ENCODE measurements at regions not wholly inside any gene's neighbourhood (a gene's known extent, or its start where the extent isn't known, plus 50 kb on each side); places are given as distances from the start of the nearest gene placed in this dataset.

DNA sequence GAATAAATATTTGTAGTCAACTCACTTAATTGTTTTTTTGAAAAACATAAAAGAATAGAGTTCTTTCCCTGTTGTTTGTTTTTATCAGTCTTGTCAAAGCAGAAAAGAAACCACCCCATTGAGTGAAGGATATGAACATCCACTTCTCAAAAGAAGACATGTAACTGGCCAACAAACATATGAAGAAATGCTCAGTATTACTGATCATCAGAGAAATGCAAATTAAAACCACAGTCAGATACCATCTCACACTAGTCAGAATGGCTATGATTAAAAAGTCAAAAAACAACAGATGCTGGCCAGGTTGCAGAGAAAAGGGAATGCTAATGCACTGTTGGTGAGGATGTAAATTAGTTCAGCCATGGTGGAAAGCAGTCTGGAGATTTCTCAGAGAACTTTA lies 326.1 kb upstream of the EMCN start:
- DNase-seq (ENCODE audit: low read depth in 2 of 2) = no peak

DNA sequence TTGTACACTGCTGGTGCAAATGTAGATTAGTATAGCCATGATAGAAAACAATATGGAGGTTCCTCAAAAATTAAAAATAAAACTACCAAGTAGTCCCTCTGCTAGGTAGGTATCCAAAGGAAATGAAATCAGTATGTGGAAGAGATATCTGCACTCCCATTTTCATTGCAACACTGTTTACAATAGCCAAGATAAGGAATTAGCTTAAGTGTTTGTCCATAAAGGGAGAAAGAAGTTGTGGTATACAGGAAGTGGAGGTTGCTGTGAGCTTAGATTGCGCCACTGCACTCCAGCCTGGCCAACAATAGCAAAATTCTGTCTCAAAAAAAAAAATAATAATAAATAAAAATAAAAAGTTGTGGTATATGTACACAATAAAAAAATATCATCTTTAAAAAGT lies 325.0 kb upstream of the EMCN start:
- no peak for DNase-seq (ENCODE audit: low read depth in 2 of 2)

DNA sequence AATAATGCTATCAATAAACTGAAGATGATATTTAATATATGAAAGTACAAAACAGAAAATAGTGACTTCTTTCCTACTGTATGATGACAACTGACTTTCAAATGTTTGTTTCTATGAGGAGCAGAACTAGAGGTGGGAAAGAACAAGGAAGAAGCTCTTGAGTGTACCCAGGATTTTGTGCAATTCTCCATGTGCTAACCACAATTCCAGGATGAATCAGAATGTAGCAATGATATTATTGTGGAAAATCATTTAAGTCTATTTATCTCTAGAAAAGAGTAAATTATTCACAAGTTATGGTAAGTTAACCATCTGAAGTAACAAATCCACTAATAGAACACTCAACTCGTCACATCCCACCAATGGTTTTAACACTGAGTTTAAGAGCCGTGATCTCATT lies 324.1 kb upstream of the EMCN start:
- DNase-seq (ENCODE audit: low read depth in 2 of 2) = no peak

DNA sequence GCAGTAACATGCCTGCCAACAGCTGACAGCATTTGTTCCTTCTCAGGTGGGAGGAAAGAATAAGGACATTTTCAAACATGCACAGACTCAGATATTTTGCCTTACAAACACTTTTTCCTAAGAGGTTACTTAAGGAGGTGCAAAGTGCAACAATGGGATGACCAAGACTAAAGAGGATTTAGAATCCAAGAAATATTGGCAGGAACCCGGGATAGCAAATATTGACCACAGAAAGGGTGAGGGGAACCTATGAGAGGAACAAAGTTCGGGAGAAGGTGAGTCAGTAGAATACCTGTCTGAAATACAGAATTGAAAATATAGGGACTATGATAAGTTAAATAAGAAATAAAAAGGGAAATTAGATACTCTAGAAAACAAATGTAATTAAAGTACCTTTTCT lies 321.9 kb upstream of the EMCN start:
- DNase-seq (ENCODE audit: low read depth in 2 of 2) = no peak

DNA sequence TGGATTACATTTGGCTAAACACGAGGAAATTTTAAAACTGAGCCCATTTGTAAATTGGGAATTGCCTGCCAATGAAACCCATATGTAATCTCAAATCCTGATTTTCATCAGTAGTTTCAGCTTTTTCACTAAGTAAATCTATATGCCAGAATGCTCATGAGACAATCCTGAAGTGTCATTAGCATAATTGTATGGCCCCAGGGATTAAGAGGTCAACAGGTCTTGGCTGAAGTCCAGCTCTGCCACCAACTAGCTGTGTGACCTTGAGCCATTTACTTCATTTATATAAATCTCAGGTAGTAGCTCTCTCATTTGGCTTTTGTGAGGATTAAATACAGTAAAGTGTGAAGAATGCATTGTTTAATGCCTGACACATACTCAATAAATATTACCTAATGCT lies 320.5 kb upstream of the EMCN start:
- DNase-seq (ENCODE audit: low read depth in 2 of 2) = no peak

DNA sequence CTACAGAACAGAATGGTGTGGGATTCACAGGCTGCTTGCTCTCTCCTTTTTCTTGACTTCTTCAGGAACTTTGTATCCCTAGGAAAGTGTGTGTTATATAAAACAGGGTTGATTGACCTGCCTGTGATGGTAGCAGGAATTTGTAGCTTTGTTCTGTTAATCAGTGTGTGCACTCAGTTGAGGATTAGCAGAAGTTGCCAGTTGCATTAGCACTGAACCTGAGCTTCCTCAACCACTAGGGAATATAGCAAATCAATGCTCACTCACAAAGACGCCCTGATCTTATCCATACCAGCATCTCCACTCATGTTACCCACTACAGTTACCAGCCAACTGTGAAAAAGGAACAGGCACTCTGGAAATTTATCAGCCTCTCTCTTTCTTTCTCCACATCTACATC lies 319.1 kb upstream of the EMCN start:
- DNase-seq (ENCODE audit: low read depth in 2 of 2) = no peak

DNA sequence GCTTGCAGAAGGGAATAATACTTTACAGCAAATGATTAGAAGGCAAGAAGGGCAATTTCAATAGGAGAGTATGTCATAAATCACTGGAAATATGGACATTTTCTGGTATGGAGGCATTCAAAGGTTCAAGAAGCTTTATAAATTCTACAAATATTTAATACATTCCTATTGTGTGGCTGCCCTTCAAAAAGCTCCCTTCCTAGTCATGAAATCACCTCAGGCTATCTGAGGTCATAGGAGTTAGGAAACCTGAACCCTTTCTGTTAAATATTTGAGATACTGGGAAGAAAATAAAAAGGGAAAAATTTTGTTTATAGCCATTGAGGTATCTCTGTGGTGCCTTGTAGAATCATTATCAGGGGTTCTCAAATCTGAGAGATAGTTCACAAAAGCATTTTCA lies 316.8 kb upstream of the EMCN start:
- DNase-seq (ENCODE audit: low read depth in 2 of 2) = no peak

DNA sequence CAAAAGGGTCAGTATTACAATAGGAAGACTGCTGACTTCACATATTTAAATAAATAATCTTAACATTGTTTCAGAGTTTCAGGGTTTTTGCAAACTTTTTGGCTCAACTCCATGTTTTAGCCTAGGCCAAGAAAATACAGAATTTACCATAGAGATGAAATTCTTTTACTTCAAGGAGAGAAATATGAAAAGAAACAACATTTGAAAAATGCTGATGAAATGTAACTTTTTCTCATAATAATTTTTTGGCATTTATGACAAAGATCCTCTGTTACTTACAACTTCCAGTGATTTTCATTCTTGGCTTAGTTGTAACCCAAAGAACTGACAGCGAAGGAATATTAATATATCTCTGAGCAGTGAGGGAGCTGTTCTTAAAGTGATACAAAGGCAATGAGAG lies 316.1 kb upstream of the EMCN start:
- DNase-seq (ENCODE audit: low read depth in 2 of 2) = no peak

DNA sequence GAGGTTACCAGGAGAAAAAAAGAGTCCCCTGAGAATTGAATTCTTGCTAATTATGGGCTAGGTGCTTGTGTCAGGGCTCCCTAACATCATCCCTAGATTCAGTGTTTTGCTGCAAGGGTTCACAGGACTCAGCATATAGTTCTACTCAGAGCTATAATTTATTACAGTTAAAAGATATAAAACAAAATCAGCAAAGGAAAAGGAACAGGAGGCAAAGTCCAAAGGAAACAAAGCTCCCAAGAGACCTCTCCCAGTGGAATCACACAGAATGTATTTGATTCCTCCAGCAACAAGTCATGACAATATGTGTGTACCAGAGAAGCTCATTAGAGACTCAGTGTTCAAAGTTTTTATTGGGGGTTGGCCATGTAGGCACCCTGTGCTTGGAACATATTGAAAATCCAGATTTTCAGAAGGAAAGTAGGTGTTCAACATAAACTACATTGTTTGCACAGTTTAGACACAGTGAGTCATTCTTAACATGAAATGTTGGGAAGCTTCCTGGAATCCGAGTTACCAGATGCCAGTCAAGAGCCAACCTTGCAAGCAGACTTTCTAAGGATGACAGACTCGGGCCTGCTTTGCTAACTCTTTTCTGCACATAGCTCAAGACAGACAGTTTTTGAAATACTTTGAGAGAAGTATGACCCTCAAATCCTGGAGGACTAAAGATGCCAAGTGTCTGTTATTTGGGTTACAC lies 311.3 kb upstream of the EMCN start:
- DNase-seq (ENCODE audit: low read depth in 2 of 2) = no peak

DNA sequence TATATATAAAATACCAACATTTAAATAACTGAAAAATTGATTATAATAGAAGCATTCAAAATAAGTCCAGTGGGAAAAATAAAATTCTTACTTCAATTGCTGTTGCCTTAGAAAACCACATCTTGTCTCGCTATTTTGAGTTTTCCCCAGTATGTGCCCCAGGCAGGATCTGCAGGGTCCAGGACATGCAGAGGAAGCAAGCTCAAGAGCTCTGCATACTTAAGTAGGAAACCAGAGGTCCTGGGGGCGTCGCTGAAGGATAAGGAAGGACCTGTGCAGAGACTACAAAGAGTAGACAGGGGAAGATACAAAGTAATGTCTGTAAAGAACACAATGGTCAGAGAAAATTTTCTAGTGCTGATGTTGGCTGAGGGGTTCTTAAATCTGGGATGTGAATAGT lies 310.5 kb upstream of the EMCN start:
- no peak for DNase-seq (ENCODE audit: low read depth in 2 of 2)

DNA sequence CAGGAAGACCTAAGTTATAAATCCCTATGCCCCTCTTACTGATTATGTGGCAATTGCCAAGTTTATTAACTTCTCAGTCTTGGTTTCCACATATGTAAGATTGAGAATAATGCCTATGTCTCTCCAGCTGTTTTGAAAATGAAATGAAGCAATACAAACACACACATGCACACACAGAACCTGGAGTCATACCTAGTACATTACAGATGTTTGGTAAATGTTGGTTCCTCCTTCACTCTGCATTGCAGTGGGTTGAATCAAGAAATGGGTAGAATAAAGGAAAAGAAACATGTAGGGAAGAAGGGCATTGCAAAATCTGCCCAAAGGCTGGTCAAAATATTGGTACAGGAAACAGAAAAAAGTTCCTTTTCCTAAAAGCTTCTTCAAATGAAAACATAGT lies 309.9 kb upstream of the EMCN start:
- no peak for DNase-seq (ENCODE audit: low read depth in 2 of 2)

DNA sequence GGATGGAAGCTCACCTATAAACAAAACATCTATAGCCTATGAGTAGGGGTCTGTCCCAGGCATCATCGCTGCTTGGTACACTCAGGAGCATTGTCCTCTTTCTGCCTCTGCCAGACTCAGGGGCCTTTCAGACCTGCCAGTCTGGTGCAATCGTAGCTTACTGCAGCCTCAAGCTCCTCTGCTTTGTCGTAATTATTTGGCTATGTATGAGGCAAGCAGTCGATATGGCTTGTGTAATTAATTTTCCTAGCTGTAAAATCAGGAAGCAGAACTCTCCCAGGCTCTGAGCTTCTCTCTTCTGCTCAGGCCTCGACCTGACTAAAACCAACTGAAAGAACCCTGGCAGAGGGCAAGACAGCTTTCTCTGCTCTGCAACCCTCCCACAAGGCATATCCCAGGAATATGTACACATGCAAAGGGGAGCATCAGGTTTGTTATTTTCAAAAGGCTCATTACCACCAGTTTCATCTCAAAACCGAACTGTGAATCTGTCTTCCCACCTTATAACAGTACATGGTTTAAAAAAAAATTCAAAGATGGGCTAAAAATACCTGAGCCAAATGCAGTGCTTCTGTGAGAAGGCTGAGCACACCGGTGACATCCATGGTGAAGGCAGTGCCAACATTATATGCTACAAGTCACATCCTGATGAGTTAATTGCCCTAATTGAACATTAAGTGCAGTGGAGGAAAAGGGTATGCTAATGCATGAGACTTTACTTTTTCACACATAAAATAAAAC lies 309.2 kb upstream of the EMCN start:
- no peak for DNase-seq (ENCODE audit: low read depth in 2 of 2)

DNA sequence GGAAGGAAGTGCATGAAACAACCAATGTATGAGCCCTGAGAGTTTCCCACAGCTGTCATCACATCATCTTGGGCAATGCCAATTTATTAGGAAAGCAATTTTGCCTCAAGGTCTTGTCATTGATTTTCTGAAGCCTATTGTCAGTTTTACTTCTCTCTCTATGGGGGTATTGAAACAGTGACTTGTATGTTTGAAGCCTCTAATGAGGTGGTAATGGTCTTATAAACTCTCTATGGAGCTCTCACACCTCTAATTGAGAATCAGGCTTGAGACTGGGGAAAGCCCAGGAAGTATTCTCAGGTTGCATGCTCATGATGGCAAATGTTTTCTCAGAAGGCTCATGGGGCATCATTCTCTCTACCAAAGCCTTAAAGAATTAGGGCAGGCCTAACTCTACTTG lies 308.2 kb upstream of the EMCN start:
- DNase-seq (ENCODE audit: low read depth in 2 of 2) = no peak

DNA sequence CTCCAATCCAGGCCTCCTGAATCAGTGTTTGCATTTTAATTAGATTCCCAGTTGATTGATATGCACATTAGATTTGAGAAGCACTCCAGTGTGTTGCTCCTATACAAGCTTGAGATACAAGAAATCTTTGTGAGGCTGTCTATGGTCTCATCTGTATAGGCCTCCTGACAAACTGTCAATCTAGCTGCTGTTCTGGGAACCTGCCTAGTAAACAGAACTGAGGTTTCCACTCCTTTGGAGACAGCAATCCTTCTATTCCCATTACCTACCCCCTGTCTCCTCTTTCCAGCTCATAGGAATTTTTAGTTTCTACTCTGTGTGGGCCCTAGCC lies 306.1 kb upstream of the EMCN start:
- DNase-seq (ENCODE audit: low read depth in 2 of 2) = no peak

DNA sequence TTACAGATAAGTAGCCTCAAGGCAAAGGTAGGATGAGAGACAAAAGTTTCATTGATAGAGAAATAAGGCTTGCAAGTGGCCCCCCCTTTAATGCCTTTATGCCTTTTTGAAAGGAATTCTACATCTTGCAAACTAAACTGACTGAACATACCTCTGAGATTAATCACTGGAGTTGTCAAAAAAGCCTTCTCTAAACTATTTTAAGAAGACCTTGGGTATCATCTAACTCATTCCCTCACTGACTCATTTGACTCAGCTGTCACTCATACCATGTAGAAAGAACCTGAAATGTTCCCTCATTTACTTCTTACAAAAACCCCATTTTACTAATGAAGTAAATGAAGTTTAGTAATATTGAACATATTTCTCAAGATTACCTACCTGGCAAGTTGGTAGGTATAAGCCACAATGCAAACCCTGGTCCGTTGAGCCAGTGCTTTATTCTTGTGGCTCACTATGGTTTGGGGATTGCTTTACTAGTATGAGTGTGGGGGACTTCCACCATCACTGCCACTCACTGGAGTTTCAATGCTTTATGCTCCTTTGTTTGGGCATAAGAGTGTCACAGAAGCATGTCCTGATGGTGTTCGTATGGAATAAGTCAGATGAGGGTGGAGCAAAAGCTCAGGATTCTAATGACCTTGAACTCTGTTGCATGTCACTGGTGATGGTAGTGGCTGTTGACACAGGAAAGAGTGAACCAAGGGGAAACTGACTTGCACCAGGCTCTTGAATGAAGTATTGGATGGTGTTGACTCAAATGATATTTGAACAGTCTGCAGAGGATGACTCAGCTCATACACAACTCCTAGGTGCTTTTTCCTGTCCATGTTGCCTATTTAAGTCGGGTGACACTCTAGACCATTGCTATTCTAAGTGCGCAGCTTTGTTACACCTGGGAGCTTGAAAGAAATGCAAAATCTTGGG lies 305.5 kb upstream of the EMCN start:
- DNase-seq (ENCODE audit: low read depth in 2 of 2) = no peak

DNA sequence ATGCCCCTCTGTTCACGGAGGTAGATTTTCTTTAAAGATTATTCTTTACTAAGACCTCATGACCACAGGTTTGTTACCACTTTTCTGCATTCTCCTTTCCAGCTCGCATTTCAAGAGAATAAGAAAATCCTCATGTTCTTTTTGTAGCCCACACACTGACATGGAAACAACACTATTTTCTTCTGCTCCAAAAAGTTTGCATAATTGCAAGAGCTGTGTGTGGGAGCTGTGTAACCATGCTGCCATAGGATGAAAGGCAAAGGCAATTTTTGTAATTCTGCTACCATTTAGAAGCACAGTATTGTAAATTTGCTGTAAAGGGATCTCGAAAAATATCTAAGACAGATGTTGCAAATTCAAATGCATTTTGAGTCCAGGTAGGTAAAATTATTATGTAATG lies 302.4 kb upstream of the EMCN start:
- DNase-seq (ENCODE audit: low read depth in 2 of 2) = no peak

DNA sequence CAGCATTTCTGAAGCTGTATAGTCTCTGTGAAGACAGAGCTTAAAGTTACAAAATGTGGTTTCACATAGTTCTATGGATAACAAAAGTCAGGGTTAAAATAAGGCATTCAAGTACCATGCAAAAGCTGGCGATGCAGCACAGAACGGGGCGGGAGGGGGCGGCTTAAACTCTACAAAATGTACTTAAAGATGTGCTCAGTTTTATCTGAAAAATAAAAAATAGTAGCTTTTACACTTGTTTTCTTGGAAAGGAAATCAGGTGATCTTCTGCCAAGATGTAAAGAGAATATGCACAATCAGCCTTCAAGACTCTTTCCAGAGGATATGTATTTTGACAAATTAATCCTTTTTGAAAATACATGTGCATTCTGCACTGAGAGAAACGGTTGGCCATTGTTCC lies 301.7 kb upstream of the EMCN start:
- DNase-seq (ENCODE audit: low read depth in 2 of 2) = no peak

DNA sequence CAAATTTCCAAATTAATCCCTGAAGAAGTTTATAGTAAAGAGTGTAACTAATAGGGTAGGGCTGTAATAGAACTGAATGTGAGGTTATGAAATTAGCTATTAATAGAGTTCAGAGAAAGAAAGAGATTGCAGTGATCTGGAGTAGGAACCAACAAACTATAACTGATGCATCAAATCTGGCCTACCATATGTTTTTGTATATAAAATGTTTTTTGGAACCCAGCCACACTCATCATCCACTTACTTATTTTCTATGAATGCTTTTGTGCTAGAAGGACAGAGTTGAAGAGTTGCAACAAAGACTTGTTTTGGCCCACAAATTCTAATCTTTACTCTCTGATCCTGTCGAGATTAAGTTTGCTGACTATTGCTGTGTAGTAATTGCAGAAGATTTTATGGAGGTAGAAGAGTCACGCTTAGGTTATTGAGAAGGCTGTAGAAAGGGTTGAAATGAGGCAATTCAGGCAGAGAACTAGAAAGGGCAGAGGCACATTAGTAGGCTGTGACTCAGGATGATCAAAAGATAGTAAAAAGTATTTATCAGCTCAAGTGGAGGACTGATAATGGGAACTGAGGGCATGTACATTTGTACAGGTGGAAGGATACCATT lies 298.7 kb upstream of the EMCN start:
- no peak for DNase-seq (ENCODE audit: low read depth in 2 of 2)

DNA sequence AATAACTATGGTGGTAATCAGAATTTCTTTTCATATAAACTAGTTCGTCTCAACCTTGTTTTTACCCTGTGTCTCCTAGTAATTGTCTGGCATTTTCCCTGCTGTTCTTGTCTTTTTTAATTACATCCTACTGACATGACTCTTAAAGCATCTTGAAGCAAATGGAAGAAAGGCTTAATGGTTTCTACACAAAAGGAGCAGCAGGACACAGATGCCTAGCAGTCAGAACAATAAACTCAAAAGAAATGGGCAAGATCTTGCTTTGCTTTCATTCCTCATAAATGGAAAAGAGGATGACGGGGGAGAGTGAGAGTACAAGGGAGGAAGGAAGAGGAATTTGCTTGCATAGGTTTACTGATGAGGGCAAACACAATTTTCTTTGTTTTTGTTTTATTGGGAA lies 293.2 kb upstream of the EMCN start:
- no peak for DNase-seq (ENCODE audit: low read depth in 2 of 2)

DNA sequence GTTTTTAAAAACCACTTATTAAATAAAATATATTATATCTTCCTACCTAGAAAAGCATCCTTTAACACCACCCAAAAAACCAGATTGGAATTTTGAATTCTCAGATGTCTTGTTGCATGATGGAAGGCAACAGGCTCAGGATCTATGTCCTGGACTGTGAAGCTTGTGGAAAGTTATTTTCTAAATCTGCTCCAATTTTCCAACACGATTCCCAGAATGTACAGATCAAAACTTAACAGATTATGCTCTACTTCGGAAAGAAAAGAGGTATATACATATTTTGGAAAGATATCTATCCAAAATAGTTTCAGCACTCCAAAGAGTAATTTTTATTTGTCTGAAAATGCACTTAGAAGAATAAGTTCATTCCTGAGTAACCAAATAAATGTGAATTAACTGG lies 291.7 kb upstream of the EMCN start:
- no peak for DNase-seq (ENCODE audit: low read depth in 2 of 2)

DNA sequence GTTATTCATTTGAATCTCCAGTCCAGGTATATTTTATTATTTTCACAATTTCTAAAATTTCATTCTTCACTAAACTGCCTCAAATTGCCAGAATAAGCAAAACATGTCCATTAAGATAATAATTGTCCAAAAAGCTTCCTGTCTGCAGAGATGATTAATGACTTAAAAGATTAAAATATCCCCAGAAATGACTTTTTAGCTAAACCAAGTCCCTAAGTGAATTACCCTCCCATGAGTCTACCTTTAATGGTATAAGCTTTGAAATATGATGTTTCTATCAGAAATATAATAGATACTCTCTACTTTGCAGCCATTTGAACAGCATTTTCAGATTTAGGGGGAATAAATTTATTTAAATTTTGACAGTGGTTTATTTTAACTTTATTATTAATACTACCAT lies 289.2 kb upstream of the EMCN start:
- DNase-seq (ENCODE audit: low read depth in 2 of 2) = no peak

DNA sequence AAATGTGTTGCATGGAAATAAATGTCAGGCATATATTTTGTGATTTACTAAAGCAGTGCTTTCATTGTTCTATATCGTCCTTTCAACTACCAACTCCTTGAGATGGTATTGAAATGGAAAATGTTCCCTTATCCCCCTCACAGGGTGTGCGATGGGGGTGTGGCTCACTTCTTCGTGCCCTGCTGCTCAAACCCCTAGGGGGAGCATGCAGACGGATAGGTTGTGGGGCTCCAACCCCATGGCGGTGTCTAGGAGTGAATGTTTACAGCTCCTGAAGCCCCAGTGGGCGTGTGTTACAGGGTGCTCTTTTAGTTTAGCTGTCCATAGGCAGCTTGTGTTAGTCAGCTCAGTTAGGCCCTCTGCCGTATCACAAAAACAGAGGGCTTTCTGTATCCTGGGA lies 287.7 kb upstream of the EMCN start:
- no peak for DNase-seq (ENCODE audit: low read depth in 2 of 2)

Measured in activated CD8-positive, alpha-beta memory T cell treated with anti-CD3 and anti-CD28 coated beads for 4 hours (primary cell).